ENCODE measurements at regions not wholly inside any gene's neighbourhood (a gene's known extent, or its start where the extent isn't known, plus 50 kb on each side); places are given as distances from the start of the nearest gene placed in this dataset.

DNA sequence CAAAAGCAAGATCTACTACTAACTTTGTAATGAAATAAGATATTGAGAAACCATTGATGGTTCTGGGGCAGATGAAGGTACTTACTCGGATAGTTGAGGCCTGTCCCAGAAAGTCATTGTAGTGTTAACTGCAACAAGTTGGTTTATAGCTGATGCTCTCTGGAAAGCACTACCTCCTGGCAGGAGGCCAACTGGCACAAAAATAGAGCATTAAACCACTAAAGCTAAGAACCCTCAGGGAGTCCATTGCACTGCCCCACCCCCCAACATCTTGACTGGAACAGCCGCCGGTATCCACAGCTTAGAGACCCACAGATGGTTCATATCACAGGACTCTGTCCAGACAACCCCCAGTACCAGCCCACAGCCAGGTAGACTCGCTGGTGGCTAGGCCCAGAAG lies 552.5 kb upstream of the CRIM1 start:
- ATAC-seq (no peak), DNase-seq (no peak)
- intact Hi-C loops (cut with DNase I): no loop called here
- Histone ChIP-seq H3K27me3 (no peaks in the 10 kb centered on the region), H3K36me3 (no peaks in the 10 kb centered on the region), H3K27ac (no peak overlapping the region), H3K4me3 (no peak overlapping the region), H3K4me1 (no peaks in the 10 kb centered on the region), H3K9me3 (peaks cover 0 to 19% (median 0%) of the 10 kb centered on the region in 11 donors)
- WGBS, 2 donors: 58% methylated on average over 4 of the region's 4 CpGs
- TF ChIP-seq, protein P1, sequence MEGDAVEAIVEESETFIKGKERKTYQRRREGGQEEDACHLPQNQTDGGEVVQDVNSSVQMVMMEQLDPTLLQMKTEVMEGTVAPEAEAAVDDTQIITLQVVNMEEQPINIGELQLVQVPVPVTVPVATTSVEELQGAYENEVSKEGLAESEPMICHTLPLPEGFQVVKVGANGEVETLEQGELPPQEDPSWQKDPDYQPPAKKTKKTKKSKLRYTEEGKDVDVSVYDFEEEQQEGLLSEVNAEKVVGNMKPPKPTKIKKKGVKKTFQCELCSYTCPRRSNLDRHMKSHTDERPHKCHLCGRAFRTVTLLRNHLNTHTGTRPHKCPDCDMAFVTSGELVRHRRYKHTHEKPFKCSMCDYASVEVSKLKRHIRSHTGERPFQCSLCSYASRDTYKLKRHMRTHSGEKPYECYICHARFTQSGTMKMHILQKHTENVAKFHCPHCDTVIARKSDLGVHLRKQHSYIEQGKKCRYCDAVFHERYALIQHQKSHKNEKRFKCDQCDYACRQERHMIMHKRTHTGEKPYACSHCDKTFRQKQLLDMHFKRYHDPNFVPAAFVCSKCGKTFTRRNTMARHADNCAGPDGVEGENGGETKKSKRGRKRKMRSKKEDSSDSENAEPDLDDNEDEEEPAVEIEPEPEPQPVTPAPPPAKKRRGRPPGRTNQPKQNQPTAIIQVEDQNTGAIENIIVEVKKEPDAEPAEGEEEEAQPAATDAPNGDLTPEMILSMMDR (IDR thresholded peaks at IDR 0.05): no peak

DNA sequence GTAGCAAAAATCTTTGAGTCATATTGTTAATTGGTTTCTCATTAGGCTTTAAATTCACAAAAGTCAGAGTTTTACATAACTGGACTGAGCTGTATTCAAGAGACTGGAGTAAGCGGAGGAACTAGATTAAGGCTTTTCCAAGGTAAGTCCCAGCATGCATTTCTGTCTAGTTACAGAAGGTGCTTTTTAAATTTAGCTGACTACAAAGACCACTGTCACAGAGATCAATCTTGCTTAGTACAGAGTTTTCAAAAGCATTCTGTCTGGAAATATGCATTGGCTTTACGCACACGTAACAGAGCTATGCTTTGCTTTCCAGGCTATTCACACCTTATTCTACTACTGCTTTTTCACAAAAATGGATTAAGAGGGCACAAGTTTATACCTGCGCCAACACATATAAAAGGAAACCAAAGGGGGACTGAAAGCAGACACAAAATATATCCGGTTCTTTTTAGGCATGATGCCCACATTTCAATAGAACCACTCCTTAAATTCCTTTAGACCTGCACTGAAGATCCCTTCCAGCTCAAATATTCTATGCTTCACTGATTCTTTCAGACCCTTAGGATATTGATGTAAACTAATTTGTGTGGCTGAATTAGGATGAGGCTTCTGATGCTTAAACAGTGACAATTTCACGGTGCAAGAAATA lies 560.7 kb upstream of the CRIM1 start:
- no peak for DNase-seq
- no peak overlapping the region for H3K4me3 ChIP-seq
- peaks cover 0 to 5% (median 0%) of the 10 kb centered on the region in 11 donors for H3K9me3 ChIP-seq
- no peak for ATAC-seq
- no peaks in the 10 kb centered on the region for H3K4me1 ChIP-seq
- TF ChIP-seq, protein P1 (IDR thresholded peaks at IDR 0.05): no peak
- intact Hi-C loops (cut with DNase I): no loop called here
- no peaks in the 10 kb centered on the region for H3K27me3 ChIP-seq
- WGBS, 2 donors: 80 to 94% methylated on average over 6 of the region's 6 CpGs
- no peaks in the 10 kb centered on the region for H3K36me3 ChIP-seq
- no peak overlapping the region for H3K27ac ChIP-seq

DNA sequence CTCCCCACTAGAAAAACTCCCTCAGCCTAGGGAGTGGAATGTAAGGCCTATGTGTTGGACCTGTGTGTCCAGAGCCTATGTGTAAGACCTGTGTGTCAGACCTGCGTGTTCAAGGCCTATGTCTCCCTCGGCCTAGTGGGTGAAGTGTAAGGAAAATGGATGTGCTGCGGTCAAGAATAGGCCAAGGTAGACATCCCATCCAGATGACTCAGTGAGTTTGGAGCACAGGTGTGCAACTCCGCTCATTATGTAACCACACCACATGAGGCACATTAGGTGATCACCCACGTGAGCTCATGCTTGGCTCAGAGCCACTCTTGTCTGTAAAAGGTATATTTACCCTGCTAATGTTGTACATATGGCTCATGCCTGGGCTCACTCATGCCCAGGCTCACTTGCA lies 565.3 kb upstream of the CRIM1 start:
- DNase-seq (no peak), ATAC-seq (no peak)
- no peaks in the 10 kb centered on the region for H3K4me1 ChIP-seq
- WGBS, 2 donors: 78 to 91% methylated on average over 5 of the region's 5 CpGs
- no peak overlapping the region for H3K27ac ChIP-seq
- peaks cover 0 to 14% (median 0%) of the 10 kb centered on the region in 11 donors for H3K9me3 ChIP-seq
- intact Hi-C loops (cut with DNase I): no loop called here
- no peak overlapping the region for H3K4me3 ChIP-seq
- TF ChIP-seq, protein P1 (IDR thresholded peaks at IDR 0.05): no peak
- no peaks in the 10 kb centered on the region for H3K36me3 ChIP-seq
- no peaks in the 10 kb centered on the region for H3K27me3 ChIP-seq

DNA sequence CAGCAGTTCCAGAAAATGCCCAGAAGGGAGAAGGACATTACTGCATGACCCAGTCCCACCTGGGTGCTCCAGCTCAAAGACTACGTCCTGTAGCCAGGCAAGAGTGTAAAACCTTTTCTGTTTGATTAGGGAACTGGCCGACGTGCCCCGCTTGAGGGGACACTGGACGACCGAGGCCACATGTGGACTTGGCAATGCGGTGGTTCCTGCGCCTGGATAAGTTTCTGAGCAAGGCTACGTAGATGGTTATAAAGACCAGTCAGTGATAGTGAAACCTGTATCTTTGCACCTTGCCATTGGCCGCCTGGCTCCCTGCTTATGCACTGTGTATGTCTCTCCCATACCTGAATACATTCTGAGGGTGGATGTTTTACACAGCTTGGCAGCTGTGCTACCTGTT lies 567.0 kb upstream of the CRIM1 start:
- TF ChIP-seq, protein P1 (IDR thresholded peaks at IDR 0.05): no peak
- no peaks in the 10 kb centered on the region for H3K27me3 ChIP-seq
- no peak overlapping the region for H3K27ac ChIP-seq
- WGBS, 2 donors: 84 to 96% methylated on average over 10 of the region's 10 CpGs
- H3K9me3 ChIP-seq: peaks cover 0 to 14% (median 0%) of the 10 kb centered on the region in 11 donors
- no peaks in the 10 kb centered on the region for H3K4me1 ChIP-seq
- DNase-seq (no peak), ATAC-seq (no peak)
- H3K4me3 ChIP-seq: no peak overlapping the region
- H3K36me3 ChIP-seq: no peaks in the 10 kb centered on the region
- intact Hi-C loops (cut with DNase I): no loop called here

All from heart right ventricle (tissue), 16 donors.